HG03460 (cell line): ENCODE measurements at regions not wholly inside any gene's neighbourhood (a gene's known extent, or its start where the extent isn't known, plus 50 kb on each side); places are given as distances from the start of the nearest gene placed in this dataset.
A peak's percentile ranks its signal among the peaks of the same experiment; 100 is the strongest.
"Not testable (repeated sequence)": the region's sequence is repeated elsewhere in the genome, so short reads cannot be mapped to it uniquely, and the experiment has no call there.

Source experiments
- ATAC-seq: cut with Tn5 transposase; IDR thresholded peaks from one replicate; pipeline ENCODE4 v1.9.1; 2021; ENCODE audit not compliant: unreplicated experiment

- ATAC-seq = no peak
Measured at GRCh38 chr13:81230386-81230785, 889.5 kb upstream of the SPRY2 start.

GRCh38 chr13:81226830-81227229 is 885.9 kb upstream of the SPRY2 start:
- ATAC-seq = not testable (repeated sequence)

- no peak for ATAC-seq
Measured at GRCh38 chr13:81224209-81224833, 883.4 kb upstream of the SPRY2 start.

GRCh38 chr13:81223778-81224177 is 882.9 kb upstream of the SPRY2 start:
- no peak for ATAC-seq

GRCh38 chr13:81211713-81212112 is 870.8 kb upstream of the SPRY2 start:
- no peak for ATAC-seq

GRCh38 chr13:81207636-81208035 is 866.7 kb upstream of the SPRY2 start:
- ATAC-seq = no peak

GRCh38 chr13:81207231-81207630 is 866.3 kb upstream of the SPRY2 start:
- no peak for ATAC-seq

GRCh38 chr13:81203783-81204182 is 862.9 kb upstream of the SPRY2 start:
- no peak for ATAC-seq

GRCh38 chr13:81199956-81200355 is 859.0 kb upstream of the SPRY2 start:
- no peak for ATAC-seq

- no peak for ATAC-seq
Measured at GRCh38 chr13:81197966-81198365, 857.0 kb upstream of the SPRY2 start.

GRCh38 chr13:81197483-81197882 is 856.6 kb upstream of the SPRY2 start:
- no peak for ATAC-seq

GRCh38 chr13:81194362-81194761 is 853.4 kb upstream of the SPRY2 start:
- ATAC-seq = no peak

- no peak for ATAC-seq
Measured at GRCh38 chr13:81184556-81185265, 843.8 kb upstream of the SPRY2 start.

- ATAC-seq = no peak
Measured at GRCh38 chr13:81172603-81173002, 831.7 kb upstream of the SPRY2 start.

GRCh38 chr13:81171065-81171647 is 830.2 kb upstream of the SPRY2 start:
- ATAC-seq = peak; percentile 64

- not testable (repeated sequence) for ATAC-seq
Measured at GRCh38 chr13:81163823-81164222, 822.9 kb upstream of the SPRY2 start.

GRCh38 chr13:81153478-81153877 is 812.6 kb upstream of the SPRY2 start:
- ATAC-seq = no peak

- no peak for ATAC-seq
Measured at GRCh38 chr13:81148822-81149221, 807.9 kb upstream of the SPRY2 start.

- ATAC-seq = not testable (repeated sequence)
Measured at GRCh38 chr13:81146576-81146975, 805.6 kb upstream of the SPRY2 start.

GRCh38 chr13:81142306-81142999 is 801.5 kb upstream of the SPRY2 start:
- no peak for ATAC-seq

- ATAC-seq = no peak
Measured at GRCh38 chr13:81140675-81141074, 799.7 kb upstream of the SPRY2 start.

- no peak for ATAC-seq
Measured at GRCh38 chr13:81139987-81140386, 799.1 kb upstream of the SPRY2 start.
